HepG2 (cell line): ENCODE measurements at regions not wholly inside any gene's neighbourhood (a gene's known extent, or its start where the extent isn't known, plus 50 kb on each side); places are given as distances from the start of the nearest gene placed in this dataset.

Experiments
- ATAC-seq: fragments of 200-7000 bp; cut with Tn5 transposase; 3 replicates; pipeline ENCODE4 v1.9.1; 2020; ENCODE audit warnings: mild to moderate bottlenecking, moderate library complexity
- BruUV-seq: library from RNA; stranded (reverse); fragments of 400-500 nt; replicated peaks from 2 replicates; lab custom pipeline; 2021; lab: Mats Ljungman, UMichigan
- CTCF ChIA-PET: fragments of 300-600 bp; formaldehyde crosslinking; extraction: SDS; loops from one replicate; lab custom pipeline; 2021; ENCODE audit warnings: low total read pairs, inconsistent platforms, low intra/inter-chr PET ratio; lab: Yijun Ruan, JAX
- POLR2A ChIA-PET: fragments of 350-600 bp; sonication (Branson Sonifier 250); formaldehyde crosslinking; loops from one replicate; lab custom pipeline; 2020; ENCODE audit warnings: antibody characterized with exemption, inconsistent platforms; lab: Yijun Ruan, JAX
- DNase-seq: peaks from one replicate; pipeline ENCODE4 v3.0.0-alpha.2; 2015; ENCODE audit warnings: low spot score
- FAIRE-seq: peaks from 3 replicates; lab custom pipeline; 2011; peaks lifted over from hg19 to GRCh38; lab: Jason Lieb, UNC
- H2AFZ ChIP-seq: one replicate; pipeline ENCODE4 v1.6.1; 2011; ENCODE audit warnings: low read length, inconsistent platforms
- H3K27ac ChIP-seq: fragments of 300-600 bp; 3 replicates; pipeline ENCODE4 v1.8.0; 2011; ENCODE audit warnings: mixed run types, mild to moderate bottlenecking, mixed read lengths, low read length, inconsistent platforms; ENCODE audit not compliant: insufficient read depth; ENCODE audit errors: extremely low read length
- H3K27me3 ChIP-seq, 2 experiments: fragments of 200-600 bp in 1 of 2; 2 replicates in 1 of 2; 3 replicates in 1 of 2; pipeline versions ENCODE4 v1.6.0 to v1.8.0; 2011; ENCODE audit warnings: low read length in 2 of 2, mild to moderate bottlenecking in 2 of 2, moderate library complexity in 2 of 2, inconsistent platforms in 1 of 2; ENCODE audit not compliant: insufficient read depth in 2 of 2, control insufficient read depth in 1 of 2
- H3K36me3 ChIP-seq, 2 experiments: fragments of 200-600 bp in 1 of 2; replicated peaks in 1 of 2; 2 replicates in 1 of 2; 3 replicates in 1 of 2; pipeline versions ENCODE4 v1.5.1 to v1.8.0; 2011; ENCODE audit warnings: low read length in 2 of 2, inconsistent platforms in 1 of 2; ENCODE audit not compliant: insufficient read depth in 2 of 2, control insufficient read depth in 1 of 2
- H3K4me1 ChIP-seq: 2 replicates; pipeline ENCODE4 v1.5.1; 2012; ENCODE audit warnings: low read length, inconsistent platforms; ENCODE audit not compliant: insufficient read depth
- H3K4me2 ChIP-seq: 2 replicates; pipeline ENCODE4 v1.6.0; 2011; ENCODE audit warnings: low read depth, low read length, inconsistent platforms
- H3K4me3 ChIP-seq, 3 experiments: fragments of 200-600 bp in 1 of 3; sonication (generic), shearing (Covaris generic) in 1 of 3; replicated peaks in 1 of 3; 2 replicates each; pipeline ENCODE4 v1.5.1; 2011 to 2016; ENCODE audit warnings: low read length in 3 of 3, inconsistent platforms in 2 of 3, low read depth in 2 of 3, mild to moderate bottlenecking in 2 of 3, control low read depth in 1 of 3, mixed read lengths in 1 of 3; ENCODE audit not compliant: insufficient read depth in 1 of 3
- H3K79me2 ChIP-seq: one replicate; pipeline ENCODE4 v1.6.1; 2011; ENCODE audit warnings: low read length, inconsistent platforms; ENCODE audit not compliant: insufficient read depth
- H3K9ac ChIP-seq: 2 replicates; pipeline ENCODE4 v1.6.0; 2011; ENCODE audit warnings: mild to moderate bottlenecking, low read depth, low read length, inconsistent platforms; ENCODE audit not compliant: insufficient read depth
- H3K9me3 ChIP-seq: 2 replicates; pipeline ENCODE4 v1.5.1; 2012; ENCODE audit warnings: mild to moderate bottlenecking, low read length
- H4K20me1 ChIP-seq: 2 replicates; pipeline ENCODE4 v1.6.0; 2011; ENCODE audit warnings: inconsistent platforms, mild to moderate bottlenecking, low read length, moderate library complexity; ENCODE audit not compliant: insufficient read depth
- ATRX ChIP-seq: sonication (generic); formaldehyde crosslinking; IDR thresholded peaks from 2 replicates; pipeline ENCODE4 v1.4.0; 2020; ENCODE audit warnings: missing genetic modification reagents, borderline replicate concordance
- BORCS8-MEF2B ChIP-seq: sonication (generic); formaldehyde crosslinking; IDR thresholded peaks from 2 replicates; pipeline ENCODE4 v1.8.0; 2022; ENCODE audit warnings: mild to moderate bottlenecking, missing genetic modification reagents
- DBP ChIP-seq: sonication (generic); formaldehyde crosslinking; IDR thresholded peaks from 2 replicates; pipeline ENCODE4 v1.4.0; 2020; ENCODE audit warnings: missing genetic modification reagents; ENCODE audit errors: not compliant biosample characterization
- HMGXB4 ChIP-seq, 2 experiments: sonication (generic) in 1 of 2; formaldehyde crosslinking in 1 of 2; IDR thresholded peaks; 2 replicates each; pipeline versions ENCODE4 v1.4.0 to v1.6.1; 2018 to 2020; ENCODE audit warnings: missing genetic modification reagents in 2 of 2, borderline replicate concordance in 1 of 2, low read depth in 1 of 2, mild to moderate bottlenecking in 1 of 2, missing biosample characterization in 1 of 2
- NFIC ChIP-seq: IDR thresholded peaks from 2 replicates; pipeline ENCODE4 v1.6.1; 2012; ENCODE audit warnings: mild to moderate bottlenecking, low read length, inconsistent platforms
- NFKB2 ChIP-seq: sonication (generic); formaldehyde crosslinking; IDR thresholded peaks from 2 replicates; pipeline ENCODE4 v1.4.0; 2020; ENCODE audit warnings: missing genetic modification reagents, borderline replicate concordance
- RBM39 ChIP-seq: fragments of 200-400 bp; formaldehyde crosslinking; IDR thresholded peaks from one replicate; pipeline ENCODE4 v1.6.1; 2018; ENCODE audit warnings: antibody characterized with exemption, mild to moderate bottlenecking, low read depth, low read length; ENCODE audit not compliant: poor library complexity, severe bottlenecking
- ZBTB3 ChIP-seq: sonication (generic); formaldehyde crosslinking; IDR thresholded peaks from 2 replicates; pipeline ENCODE4 v1.4.0; 2020; ENCODE audit warnings: low read depth, mild to moderate bottlenecking, moderate library complexity, missing genetic modification reagents, borderline replicate concordance
- ZNF484 ChIP-seq: sonication (generic); formaldehyde crosslinking; IDR thresholded peaks from 2 replicates; pipeline ENCODE4 v1.5.1; 2020; ENCODE audit warnings: mild to moderate bottlenecking, low read depth, missing genetic modification reagents, borderline replicate concordance
- ZNF564 ChIP-seq: sonication (generic); formaldehyde crosslinking; IDR thresholded peaks from 2 replicates; pipeline ENCODE4 v1.8.1; 2023; ENCODE audit warnings: mild to moderate bottlenecking, missing genetic modification reagents
- WGBS: methylation state at CpG from one replicate; pipeline ENCODE4 v1.1.6; 2017; ENCODE audit warnings: low lambda C conversion rate; 5-methylcytosine and 5-hydroxymethylcytosine counted together
- in situ Hi-C: cut with HindIII; loops from 2 replicates; pipeline ENCODE4 v1.10.0; 2017; ENCODE audit warnings: low pct_unique_long_range_greater_than_20kb; ENCODE audit not compliant: extremely low pct_ligation_motif_present
- intact Hi-C: fragments of 100-400 bp; cut with micrococcal nuclease; formaldehyde crosslinking; loops from one replicate; pipeline ENCODE4 v1.10.0; 2022; ENCODE audit not compliant: unreplicated experiment
- TF ChIP-seq, protein P1 (sequence below): sonication (generic); formaldehyde crosslinking; IDR thresholded peaks from 2 replicates; pipeline ENCODE4 v1.5.0; 2020; ENCODE audit warnings: missing genetic modification reagents

- no TSS peak for BruUV-seq
- 0% methylated on average over 1 of the region's 1 CpG for WGBS
- no peaks in the 10 kb centered on the region for H3K27me3 ChIP-seq
- no peak overlapping the region for H3K4me2 ChIP-seq
- intact Hi-C loops (no loop called here), in situ Hi-C loops (no loop called here)
- no peak overlapping the region for H2AFZ ChIP-seq
- no peak for FAIRE-seq
- H3K4me1 ChIP-seq, result no peaks in the 10 kb centered on the region
- no peak for DNase-seq
- no peaks in the 10 kb centered on the region; the same call in 1 of the 2 replicates for H3K9me3 ChIP-seq
- no peaks in the 10 kb centered on the region for H4K20me1 ChIP-seq
- no peaks in the 10 kb centered on the region for H3K36me3 ChIP-seq
- ATAC-seq, result no peak
- no peak overlapping the region for H3K9ac ChIP-seq
- TF ChIP-seq ZBTB3 (no peak), ZNF564 (CRISPR knock-in tag) (no peak), ZNF484 (CRISPR knock-in tag) (no peak), ATRX (CRISPR knock-in tag) (no peak), BORCS8-MEF2B (no peak), RBM39 (no peak), NFKB2 (CRISPR knock-in tag) (no peak), DBP (CRISPR knock-in tag) (no peak), HMGXB4 (CRISPR knock-in tag; IDR thresholded peaks at IDR 0.05; ENCODE audit: borderline replicate concordance in 1 of 2, low read depth in 1 of 2) (no peak), NFIC (no peak)
- TF ChIP-seq, protein P1, sequence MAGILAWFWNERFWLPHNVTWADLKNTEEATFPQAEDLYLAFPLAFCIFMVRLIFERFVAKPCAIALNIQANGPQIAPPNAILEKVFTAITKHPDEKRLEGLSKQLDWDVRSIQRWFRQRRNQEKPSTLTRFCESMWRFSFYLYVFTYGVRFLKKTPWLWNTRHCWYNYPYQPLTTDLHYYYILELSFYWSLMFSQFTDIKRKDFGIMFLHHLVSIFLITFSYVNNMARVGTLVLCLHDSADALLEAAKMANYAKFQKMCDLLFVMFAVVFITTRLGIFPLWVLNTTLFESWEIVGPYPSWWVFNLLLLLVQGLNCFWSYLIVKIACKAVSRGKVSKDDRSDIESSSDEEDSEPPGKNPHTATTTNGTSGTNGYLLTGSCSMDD (CRISPR knock-in tag), result no peak
- H3K4me3 ChIP-seq, result no peak overlapping the region
- POLR2A ChIA-PET, result no interaction called here
- CTCF ChIA-PET, result no interaction called here
- no peak overlapping the region for H3K27ac ChIP-seq
- H3K79me2 ChIP-seq, result no peaks in the 10 kb centered on the region
Measured at GRCh38 chr17:70535986-70536385, 366.7 kb downstream of the KCNJ2 start.
